Fibroblast of lung (primary cell): ENCODE measurements at regions not wholly inside any gene's neighbourhood (a gene's known extent, or its start where the extent isn't known, plus 50 kb on each side); places are given as distances from the start of the nearest gene placed in this dataset.

Experiments used
- DNase-seq, 2 donors: peaks; one replicate each; pipeline versions ENCODE4 v3.0.0 to v3.0.0-alpha.2; 2010; ENCODE audit warnings: low read depth in 2 of 2
- H2AFZ ChIP-seq: 2 replicates; pipeline ENCODE4 v1.5.1; 2012; ENCODE audit warnings: low read length, control low read depth, inconsistent platforms
- H3K27ac ChIP-seq: 2 replicates; pipeline ENCODE4 v1.5.1; 2011; ENCODE audit warnings: low read length, control low read depth; ENCODE audit not compliant: insufficient read depth
- H3K27me3 ChIP-seq: 2 replicates; pipeline ENCODE4 v1.5.1; 2011; ENCODE audit warnings: mild to moderate bottlenecking, low read length; ENCODE audit not compliant: control insufficient read depth, insufficient read depth
- H3K36me3 ChIP-seq: 2 replicates; pipeline ENCODE4 v1.5.1; 2011; ENCODE audit warnings: low read length; ENCODE audit not compliant: control insufficient read depth, insufficient read depth
- H3K4me1 ChIP-seq: 2 replicates; pipeline ENCODE4 v1.5.1; 2011; ENCODE audit warnings: low read length; ENCODE audit not compliant: control insufficient read depth, insufficient read depth; ENCODE audit errors: extremely low read depth
- H3K4me2 ChIP-seq: 2 replicates; pipeline ENCODE4 v1.5.1; 2011; ENCODE audit warnings: low read length, control low read depth; ENCODE audit not compliant: insufficient read depth; ENCODE audit errors: extremely low read depth
- H3K4me3 ChIP-seq, 4 experiments: fragments of 200-600 bp in 1 of 4; sonication (generic) in 1 of 4; replicated peaks in 1 of 4; 2 replicates each; pipeline ENCODE4 v1.5.1; 2011 to 2016; ENCODE audit warnings: low read length in 4 of 4, low read depth in 3 of 4, mild to moderate bottlenecking in 3 of 4, control low read depth in 2 of 4, inconsistent platforms in 1 of 4, mixed read lengths in 1 of 4; ENCODE audit not compliant: insufficient read depth in 1 of 4; ENCODE audit errors: control extremely low read depth in 1 of 4
- H3K79me2 ChIP-seq: 2 replicates; pipeline ENCODE4 v1.5.1; 2012; ENCODE audit warnings: mild to moderate bottlenecking, low read length, inconsistent platforms; ENCODE audit not compliant: control insufficient read depth, insufficient read depth
- H3K9ac ChIP-seq: 2 replicates; pipeline ENCODE4 v1.5.1; 2011; ENCODE audit warnings: mild to moderate bottlenecking, low read length, control low read depth; ENCODE audit not compliant: insufficient read depth
- H3K9me3 ChIP-seq: 2 replicates; pipeline ENCODE4 v1.5.1; 2012; ENCODE audit warnings: low read depth, low read length; ENCODE audit not compliant: control insufficient read depth, insufficient read depth
- H4K20me1 ChIP-seq: 2 replicates; pipeline ENCODE4 v1.5.1; 2011; ENCODE audit warnings: low read length; ENCODE audit not compliant: control insufficient read depth, insufficient read depth; ENCODE audit errors: extremely low read depth
- EZH2 ChIP-seq: IDR thresholded peaks from 2 replicates; pipeline ENCODE4 v1.5.1; 2012; ENCODE audit warnings: low read length, control low read depth, mild to moderate bottlenecking; ENCODE audit errors: missing control alignments
- TF ChIP-seq, protein P1 (sequence below), 2 donors: IDR thresholded peaks in 1 of 2; conservative IDR thresholded peaks in 1 of 2; 1 replicate in 1 of 2; 2 replicates in 1 of 2; pipeline ENCODE4 v1.5.1; 2011 to 2012; ENCODE audit warnings: low read length in 2 of 2, control low read depth in 1 of 2, inconsistent platforms in 1 of 2, low read depth in 1 of 2, mild to moderate bottlenecking in 1 of 2

GRCh38 chr13:64925727-64926126 lies 2304.4 kb downstream of the PCDH9 start:
- Histone ChIP-seq H3K4me1 (no peaks in the 10 kb centered on the region), H3K4me3 (no peak overlapping the region), H3K9ac (no peak overlapping the region), H3K9me3 (no peaks in the 10 kb centered on the region), H3K27ac (no peak overlapping the region), H3K36me3 (no peaks in the 10 kb centered on the region), H3K79me2 (no peaks in the 10 kb centered on the region), H4K20me1 (no peaks in the 10 kb centered on the region), H2AFZ (no peak overlapping the region), H3K4me2 (no peak overlapping the region), H3K27me3 (no peaks in the 10 kb centered on the region)
- TF ChIP-seq EZH2: no peak
- TF ChIP-seq, protein P1, sequence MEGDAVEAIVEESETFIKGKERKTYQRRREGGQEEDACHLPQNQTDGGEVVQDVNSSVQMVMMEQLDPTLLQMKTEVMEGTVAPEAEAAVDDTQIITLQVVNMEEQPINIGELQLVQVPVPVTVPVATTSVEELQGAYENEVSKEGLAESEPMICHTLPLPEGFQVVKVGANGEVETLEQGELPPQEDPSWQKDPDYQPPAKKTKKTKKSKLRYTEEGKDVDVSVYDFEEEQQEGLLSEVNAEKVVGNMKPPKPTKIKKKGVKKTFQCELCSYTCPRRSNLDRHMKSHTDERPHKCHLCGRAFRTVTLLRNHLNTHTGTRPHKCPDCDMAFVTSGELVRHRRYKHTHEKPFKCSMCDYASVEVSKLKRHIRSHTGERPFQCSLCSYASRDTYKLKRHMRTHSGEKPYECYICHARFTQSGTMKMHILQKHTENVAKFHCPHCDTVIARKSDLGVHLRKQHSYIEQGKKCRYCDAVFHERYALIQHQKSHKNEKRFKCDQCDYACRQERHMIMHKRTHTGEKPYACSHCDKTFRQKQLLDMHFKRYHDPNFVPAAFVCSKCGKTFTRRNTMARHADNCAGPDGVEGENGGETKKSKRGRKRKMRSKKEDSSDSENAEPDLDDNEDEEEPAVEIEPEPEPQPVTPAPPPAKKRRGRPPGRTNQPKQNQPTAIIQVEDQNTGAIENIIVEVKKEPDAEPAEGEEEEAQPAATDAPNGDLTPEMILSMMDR (conservative IDR thresholded peaks at IDR 0.05 in 1 of 2, IDR thresholded peaks at IDR 0.05 in 1 of 2; ENCODE audit: low read depth in 1 of 2, low read length in 2 of 2): no peak
- no peak for DNase-seq

DNA sequence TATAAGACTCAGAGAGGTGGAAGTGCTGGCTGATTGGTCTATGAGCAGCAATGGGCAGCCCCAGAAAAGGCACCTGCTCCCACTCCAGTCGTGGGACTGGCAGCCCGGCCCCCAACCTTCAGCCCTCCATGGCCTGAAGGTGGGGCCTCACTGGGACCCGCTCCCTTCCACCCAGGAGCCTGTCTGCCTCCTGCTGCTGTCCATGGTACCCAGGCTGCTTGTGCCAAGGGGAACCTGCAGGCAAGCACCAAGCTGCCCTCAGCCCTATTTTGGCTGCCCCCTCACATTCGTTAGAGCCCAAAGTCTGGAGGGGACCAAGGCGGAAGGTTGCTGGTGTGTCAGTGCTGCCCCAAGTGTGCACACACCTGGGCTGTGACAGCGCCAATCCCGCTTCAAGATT lies 2304.9 kb downstream of the PCDH9 start:
- Histone ChIP-seq H4K20me1 (no peaks in the 10 kb centered on the region), H3K27ac (no peak overlapping the region), H3K79me2 (no peaks in the 10 kb centered on the region), H3K27me3 (no peaks in the 10 kb centered on the region), H2AFZ (no peak overlapping the region), H3K4me3 (no peak overlapping the region), H3K9ac (no peak overlapping the region), H3K4me2 (no peak overlapping the region), H3K9me3 (no peaks in the 10 kb centered on the region), H3K36me3 (no peaks in the 10 kb centered on the region), H3K4me1 (no peaks in the 10 kb centered on the region)
- no peak for TF ChIP-seq EZH2
- TF ChIP-seq, protein P1 (conservative IDR thresholded peaks at IDR 0.05 in 1 of 2, IDR thresholded peaks at IDR 0.05 in 1 of 2; ENCODE audit: low read depth in 1 of 2, low read length in 2 of 2): no peak
- DNase-seq: peak; percentile 10 to 25

- no peak for DNase-seq
- Histone ChIP-seq H3K79me2 (no peaks in the 10 kb centered on the region), H3K9me3 (no peaks in the 10 kb centered on the region), H3K9ac (no peak overlapping the region), H4K20me1 (no peaks in the 10 kb centered on the region), H3K4me1 (no peaks in the 10 kb centered on the region), H3K27me3 (no peaks in the 10 kb centered on the region), H3K4me2 (no peak overlapping the region), H3K36me3 (no peaks in the 10 kb centered on the region), H3K4me3 (no peak overlapping the region), H3K27ac (no peak overlapping the region), H2AFZ (no peak overlapping the region)
- no peak for TF ChIP-seq EZH2
- TF ChIP-seq, protein P1 (conservative IDR thresholded peaks at IDR 0.05 in 1 of 2, IDR thresholded peaks at IDR 0.05 in 1 of 2; ENCODE audit: low read depth in 1 of 2, low read length in 2 of 2): no peak
Observed at GRCh38 chr13:64924401-64924800, 2305.7 kb downstream of the PCDH9 start.
